ENCODE measurements at regions not wholly inside any gene's neighbourhood (a gene's known extent, or its start where the extent isn't known, plus 50 kb on each side); places are given as distances from the start of the nearest gene placed in this dataset.

DNA sequence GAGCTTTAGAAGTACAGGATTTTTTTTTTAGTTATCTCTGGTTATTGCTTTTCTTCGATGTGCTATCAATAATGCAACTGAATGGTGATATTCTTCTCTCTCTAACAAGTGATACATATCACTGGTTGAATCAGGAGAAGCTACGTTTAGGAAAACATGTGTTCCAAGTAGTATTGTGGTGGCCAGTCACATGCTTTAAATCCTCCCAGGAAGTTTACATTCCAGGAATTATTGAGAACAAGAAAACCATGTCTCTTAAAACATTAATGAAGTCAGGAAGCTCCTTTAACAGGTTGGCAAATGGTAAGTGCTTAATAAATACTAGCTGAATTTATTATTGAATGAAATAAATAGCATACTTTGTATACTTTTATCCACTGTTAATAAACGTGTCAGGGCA is 371.1 kb downstream of the BCKDHB start:
- TF ChIP-seq ZNF146 (tag by site-specific recombination; IDR thresholded peaks at IDR 0.05): no peak
- CTCF ChIA-PET: no interaction called here
- Histone ChIP-seq H3K4me1 (ENCODE audit: control insufficient read depth, insufficient read depth, low read length) (no peaks in the 10 kb centered on the region), H3K36me3 (ENCODE audit: control insufficient read depth in 2 of 2, insufficient read depth in 1 of 2, low read length in 2 of 2) (no peaks in the 10 kb centered on the region), H3K27ac (ENCODE audit: extremely low read depth, low read depth, low read length) (no peak overlapping the region), H3K4me3 (ENCODE audit: low read depth, low read length) (no peak overlapping the region), H3K9me3 (ENCODE audit: control insufficient read depth, insufficient read depth, low read depth, low read length) (no peaks in the 10 kb centered on the region)
- POLR2A ChIA-PET: no interaction called here

DNA sequence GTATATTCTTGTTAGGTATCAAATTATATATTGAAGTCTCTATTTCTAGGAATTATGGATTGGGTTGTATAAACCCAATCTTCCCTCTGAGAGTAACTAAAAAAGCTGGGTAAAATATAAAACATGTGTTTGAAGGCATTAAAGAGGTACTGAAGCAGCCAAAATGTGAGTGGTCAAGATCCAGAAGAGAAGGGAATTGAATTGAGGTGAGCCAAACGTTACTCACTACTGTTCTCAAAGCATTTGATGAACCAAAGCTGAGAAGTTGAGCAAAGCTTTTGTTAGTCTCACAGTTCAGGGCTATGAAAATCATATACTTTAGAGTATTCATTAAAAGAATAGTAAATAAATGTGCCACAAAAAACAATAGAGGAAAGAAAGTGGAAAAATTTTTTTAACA is 365.8 kb downstream of the BCKDHB start:
- POLR2A ChIA-PET: no interaction called here

More for the DNA sequence above, 365.8 kb downstream of the BCKDHB start:
- CTCF ChIA-PET: no interaction called here
- H3K27ac ChIP-seq (ENCODE audit: extremely low read depth, low read depth, low read length): no peak overlapping the region
- no peaks in the 10 kb centered on the region for H3K9me3 ChIP-seq (ENCODE audit: control insufficient read depth, insufficient read depth, low read depth, low read length)
- no peaks in the 10 kb centered on the region for H3K36me3 ChIP-seq (ENCODE audit: control insufficient read depth in 2 of 2, insufficient read depth in 1 of 2, low read length in 2 of 2)
- H3K4me3 ChIP-seq (ENCODE audit: low read depth, low read length): no peak overlapping the region
- TF ChIP-seq ZNF280C (tag by site-specific recombination; IDR thresholded peaks at IDR 0.05) (no peak), ZXDB (tag by site-specific recombination; IDR thresholded peaks at IDR 0.05) (no peak), ZNF2 (tag by site-specific recombination; IDR thresholded peaks at IDR 0.05) (no peak), ZNF514 (tag by site-specific recombination; IDR thresholded peaks at IDR 0.05) (no peak), ZNF423 (tag by site-specific recombination; IDR thresholded peaks at IDR 0.05) (no peak), PRDM2 (tag by site-specific recombination; IDR thresholded peaks at IDR 0.05; ENCODE audit: borderline replicate concordance) (no peak), ZNF76 (tag by site-specific recombination; IDR thresholded peaks at IDR 0.05; ENCODE audit: borderline replicate concordance, low read depth) (no peak), PBX3 (CRISPR knock-in tag; IDR thresholded peaks at IDR 0.05) (no peak), INSM2 (tag by site-specific recombination; IDR thresholded peaks at IDR 0.05) (no peak), ZNF600 (tag by site-specific recombination; IDR thresholded peaks at IDR 0.05) (no peak), SETDB1 (IDR thresholded peaks at IDR 0.05; ENCODE audit: insufficient read length, low read length) (no peak), ZNF324 (tag by site-specific recombination; IDR thresholded peaks at IDR 0.05) (no peak), ZNF654 (tag by site-specific recombination; IDR thresholded peaks at IDR 0.05; ENCODE audit: low read depth) (no peak), ZNF560 (tag by site-specific recombination; IDR thresholded peaks at IDR 0.05; ENCODE audit: borderline replicate concordance) (no peak), HOXC10 (CRISPR knock-in tag; IDR thresholded peaks at IDR 0.05) (no peak), ZNF837 (tag by site-specific recombination; IDR thresholded peaks at IDR 0.05) (no peak), BCL11A (tag by site-specific recombination; IDR thresholded peaks at IDR 0.05; ENCODE audit: low read depth) (no peak), ZNF621 (tag by site-specific recombination; IDR thresholded peaks at IDR 0.05) (no peak)
- TF ChIP-seq, protein P1, sequence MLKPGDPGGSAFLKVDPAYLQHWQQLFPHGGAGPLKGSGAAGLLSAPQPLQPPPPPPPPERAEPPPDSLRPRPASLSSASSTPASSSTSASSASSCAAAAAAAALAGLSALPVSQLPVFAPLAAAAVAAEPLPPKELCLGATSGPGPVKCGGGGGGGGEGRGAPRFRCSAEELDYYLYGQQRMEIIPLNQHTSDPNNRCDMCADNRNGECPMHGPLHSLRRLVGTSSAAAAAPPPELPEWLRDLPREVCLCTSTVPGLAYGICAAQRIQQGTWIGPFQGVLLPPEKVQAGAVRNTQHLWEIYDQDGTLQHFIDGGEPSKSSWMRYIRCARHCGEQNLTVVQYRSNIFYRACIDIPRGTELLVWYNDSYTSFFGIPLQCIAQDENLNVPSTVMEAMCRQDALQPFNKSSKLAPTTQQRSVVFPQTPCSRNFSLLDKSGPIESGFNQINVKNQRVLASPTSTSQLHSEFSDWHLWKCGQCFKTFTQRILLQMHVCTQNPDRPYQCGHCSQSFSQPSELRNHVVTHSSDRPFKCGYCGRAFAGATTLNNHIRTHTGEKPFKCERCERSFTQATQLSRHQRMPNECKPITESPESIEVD (tag by site-specific recombination; IDR thresholded peaks at IDR 0.05): no peak
- H3K4me1 ChIP-seq (ENCODE audit: control insufficient read depth, insufficient read depth, low read length): peaks cover 3% of the 10 kb centered on the region; the same call in 1 of the 2 replicates
